ENCODE measurements at regions not wholly inside any gene's neighbourhood (a gene's known extent, or its start where the extent isn't known, plus 50 kb on each side); places are given as distances from the start of the nearest gene placed in this dataset.

DNA sequence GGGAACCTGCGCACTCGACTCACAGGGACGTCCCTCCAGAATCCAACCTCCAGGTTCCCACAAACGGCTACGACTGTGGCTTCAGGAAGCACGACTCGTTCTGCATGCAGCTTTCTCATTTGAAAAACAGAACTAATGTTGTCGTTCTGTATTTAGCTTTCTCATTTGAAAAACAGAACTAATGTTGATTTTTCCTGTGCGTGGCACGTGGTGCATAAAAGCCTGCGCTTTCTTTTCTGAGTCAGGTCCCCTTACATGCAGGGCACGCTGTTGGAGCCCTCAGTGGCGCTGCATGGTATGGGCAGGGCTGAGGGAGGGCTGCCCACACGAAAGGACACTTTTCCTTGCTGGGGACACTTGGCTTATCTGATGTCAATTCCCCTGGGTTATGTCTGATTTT is 124.3 kb downstream of the TMEM18 start:
- DNase-seq (no peak), ATAC-seq (no peak)
- Mint-ChIP-seq H3K4me1 (no peaks in the 10 kb centered on the region), H3K27ac (no peak overlapping the region), H3K27me3 (peaks cover 37% of the 10 kb centered on the region), H3K9me3 (no peaks in the 10 kb centered on the region), H3K4me3 (no peak overlapping the region)

DNA sequence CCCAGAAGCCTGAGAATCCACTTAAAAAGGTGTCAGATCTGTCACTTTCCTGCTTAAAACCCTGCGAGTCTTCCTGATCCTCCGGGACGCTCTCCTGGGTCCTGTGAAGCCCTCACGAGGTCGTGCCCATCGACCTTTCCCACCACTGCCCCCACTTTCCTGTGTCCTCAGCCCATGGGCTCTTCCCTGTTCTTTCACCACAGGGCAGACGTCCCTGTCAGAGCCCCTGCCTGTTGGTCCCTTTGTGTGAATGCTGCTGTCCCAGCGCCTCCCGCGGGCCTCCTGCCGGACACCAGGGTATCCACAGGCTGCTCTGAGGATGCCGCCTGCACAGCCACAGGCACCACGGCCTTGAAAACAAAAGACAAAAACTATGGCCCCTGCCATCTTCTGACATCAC is 125.6 kb downstream of the TMEM18 start:
- Mint-ChIP-seq H3K4me3 (no peak overlapping the region), H3K9me3 (no peaks in the 10 kb centered on the region), H3K27me3 (peaks cover 47% of the 10 kb centered on the region), H3K27ac (no peak overlapping the region), H3K4me1 (no peaks in the 10 kb centered on the region)
- no peak for ATAC-seq
- DNase-seq = no peak

DNA sequence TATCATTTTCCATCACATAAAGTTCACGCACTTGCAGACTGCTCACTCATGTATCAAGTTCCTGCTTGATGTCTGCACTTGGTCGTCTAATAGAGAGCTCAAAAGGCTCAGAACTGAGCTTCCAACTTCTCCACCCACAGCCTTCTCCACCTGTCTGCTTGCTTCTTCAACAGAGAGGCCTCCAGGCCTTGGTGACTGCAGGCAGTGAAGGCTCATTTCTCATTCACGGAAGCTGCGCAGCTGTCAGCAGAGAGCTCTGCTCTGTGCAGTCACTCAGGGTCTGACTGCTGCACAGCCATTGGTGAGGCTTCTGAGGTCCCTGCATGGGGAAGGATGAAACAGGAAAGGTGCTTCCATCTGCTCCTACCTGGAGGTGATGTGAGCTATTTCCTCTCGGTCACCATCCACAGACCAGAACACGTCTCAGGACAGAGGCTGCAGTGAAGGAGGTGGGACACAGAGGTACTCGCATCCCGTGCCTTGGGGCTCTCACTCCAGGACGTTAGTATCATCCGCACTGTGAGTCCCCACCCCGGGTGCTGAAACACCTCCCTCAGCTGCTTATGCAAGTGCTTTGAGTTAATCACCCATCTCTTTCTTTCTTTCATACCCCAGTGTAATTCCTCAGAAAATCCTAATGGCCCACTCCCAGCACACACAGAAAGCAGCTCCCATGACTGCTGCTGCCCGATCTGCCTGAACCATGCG is 126.2 kb downstream of the TMEM18 start:
- H3K27me3 Mint-ChIP-seq = peaks cover 54% of the 10 kb centered on the region
- no peak overlapping the region for H3K27ac Mint-ChIP-seq
- ATAC-seq = peak; percentile 33
- H3K4me3 Mint-ChIP-seq = no peak overlapping the region
- DNase-seq = no peak
- H3K9me3 Mint-ChIP-seq = no peaks in the 10 kb centered on the region
- no peaks in the 10 kb centered on the region for H3K4me1 Mint-ChIP-seq

DNA sequence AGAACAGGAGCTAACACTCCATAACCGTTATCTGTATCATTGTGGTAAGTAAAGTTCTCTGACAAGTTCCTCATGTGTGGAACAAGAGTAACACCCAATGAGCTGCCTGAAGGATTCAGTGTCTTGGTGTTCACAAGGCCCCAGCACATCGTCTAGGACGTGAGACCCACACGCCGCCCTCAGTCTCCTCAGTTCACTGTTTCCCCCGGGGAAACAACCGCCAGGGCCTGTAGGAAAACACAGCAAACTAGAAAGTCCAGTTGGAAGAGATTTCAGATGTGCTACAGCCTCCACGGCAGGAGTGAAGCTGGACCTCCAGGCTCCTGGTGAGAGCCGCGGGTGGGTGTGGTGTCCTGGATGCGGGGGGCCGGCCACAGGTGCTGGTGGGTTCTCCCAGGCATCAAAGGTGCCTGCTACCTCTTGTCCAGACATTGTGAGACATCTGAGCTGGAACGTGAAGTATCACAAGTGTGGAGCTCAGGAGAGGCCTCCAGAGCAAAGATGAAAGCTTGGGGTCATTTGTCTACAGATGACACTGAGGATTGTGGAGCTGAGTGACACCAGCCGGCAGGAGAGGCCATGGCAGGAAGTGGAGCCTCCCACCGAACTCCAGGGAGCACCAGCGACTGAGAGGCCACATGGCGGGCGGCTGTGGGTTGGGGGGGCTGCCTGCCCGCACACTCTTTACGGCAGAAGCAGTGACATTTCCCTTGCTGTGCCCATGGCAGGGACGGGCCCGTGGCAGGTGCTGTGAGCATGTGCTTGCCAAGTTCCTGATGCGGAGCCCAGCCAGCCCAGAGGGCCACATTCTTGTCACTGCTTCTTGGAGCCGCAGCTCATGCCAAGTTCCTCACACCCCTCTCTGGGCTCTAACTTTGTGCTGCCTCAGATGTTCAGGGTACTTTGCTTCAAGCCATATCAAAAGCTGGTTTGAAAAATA is 131.2 kb downstream of the TMEM18 start:
- Mint-ChIP-seq H3K9me3 (no peaks in the 10 kb centered on the region), H3K27me3 (peaks cover 52% of the 10 kb centered on the region), H3K4me1 (no peaks in the 10 kb centered on the region), H3K27ac (no peak overlapping the region), H3K4me3 (no peak overlapping the region)
- ATAC-seq (no peak), DNase-seq (no peak)

DNA sequence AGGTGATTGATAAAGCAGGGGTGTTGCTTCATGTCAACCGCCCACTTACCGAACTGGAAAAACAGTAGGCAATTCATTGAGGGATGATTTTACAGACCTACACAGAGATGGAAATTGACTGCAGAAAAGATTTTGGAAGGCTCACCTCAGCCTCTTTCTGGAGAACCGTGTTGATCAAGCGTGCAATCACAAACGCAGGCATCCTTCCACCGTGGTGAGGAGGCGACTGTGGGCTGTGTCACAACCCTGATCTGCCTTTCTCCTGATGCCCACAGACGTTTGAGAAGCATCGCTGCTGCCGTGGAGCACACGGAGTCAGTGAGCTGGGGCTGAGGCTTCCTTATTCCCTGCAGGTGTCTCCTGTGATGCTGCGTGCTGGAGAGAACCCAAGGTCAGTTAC is 132.0 kb downstream of the TMEM18 start:
- no peak for ATAC-seq

DNA sequence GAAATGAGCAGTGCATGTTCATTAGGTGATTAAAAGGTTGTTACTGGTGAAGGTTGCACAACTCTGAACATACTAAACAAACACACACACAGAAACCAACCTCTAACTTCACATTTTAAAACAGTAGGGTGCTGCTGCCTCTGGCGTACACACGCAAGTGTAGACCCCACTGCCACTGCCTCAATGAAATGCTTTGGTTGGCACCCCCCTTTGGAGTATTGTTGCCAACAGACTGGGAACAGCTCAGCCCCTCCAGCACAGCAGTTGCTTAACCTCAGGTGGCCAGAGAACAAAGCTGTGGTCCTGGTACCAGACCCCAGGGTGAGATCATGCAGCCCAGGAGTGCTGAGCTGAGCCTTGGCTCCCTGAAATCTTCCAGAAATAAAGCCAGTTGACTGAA is 138.6 kb downstream of the TMEM18 start:
- DNase-seq (no peak), ATAC-seq (no peak)
- Mint-ChIP-seq H3K27me3 (peaks cover 29% of the 10 kb centered on the region), H3K4me3 (no peak overlapping the region), H3K9me3 (peaks cover 0 to 8% of the 10 kb centered on the region in 2 donors), H3K27ac (no peak overlapping the region), H3K4me1 (no peaks in the 10 kb centered on the region)

More for the DNA sequence above, 132.0 kb downstream of the TMEM18 start:
- Mint-ChIP-seq H3K27ac (no peak overlapping the region), H3K4me3 (no peak overlapping the region), H3K4me1 (no peaks in the 10 kb centered on the region), H3K9me3 (no peaks in the 10 kb centered on the region), H3K27me3 (peaks cover 46% of the 10 kb centered on the region)
- DNase-seq = no peak

DNA sequence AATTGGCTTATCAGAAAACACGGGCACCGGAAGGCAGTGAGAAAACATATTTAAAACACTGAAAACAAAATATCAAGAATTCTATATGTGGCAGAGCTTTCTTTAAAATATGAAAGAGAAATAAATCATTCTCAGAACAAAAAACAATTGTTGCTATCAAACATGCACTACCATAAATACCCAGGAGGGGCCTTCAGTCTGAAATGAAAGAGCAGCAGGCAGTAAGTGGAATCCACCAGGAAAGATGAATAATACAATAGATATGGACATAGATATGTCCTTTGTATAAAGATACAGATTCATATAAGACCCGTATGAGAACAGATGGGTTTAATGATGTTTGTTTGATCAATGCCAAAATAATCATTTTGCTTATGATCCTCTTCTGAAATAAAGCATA is 142.0 kb downstream of the TMEM18 start:
- H3K9me3 Mint-ChIP-seq = peaks cover 0 to 8% of the 10 kb centered on the region in 2 donors
- peaks cover 22% of the 10 kb centered on the region for H3K27me3 Mint-ChIP-seq
- no peaks in the 10 kb centered on the region for H3K4me1 Mint-ChIP-seq
- H3K4me3 Mint-ChIP-seq = no peak overlapping the region
- DNase-seq = no peak
- no peak for ATAC-seq
- H3K27ac Mint-ChIP-seq = no peak overlapping the region

DNA sequence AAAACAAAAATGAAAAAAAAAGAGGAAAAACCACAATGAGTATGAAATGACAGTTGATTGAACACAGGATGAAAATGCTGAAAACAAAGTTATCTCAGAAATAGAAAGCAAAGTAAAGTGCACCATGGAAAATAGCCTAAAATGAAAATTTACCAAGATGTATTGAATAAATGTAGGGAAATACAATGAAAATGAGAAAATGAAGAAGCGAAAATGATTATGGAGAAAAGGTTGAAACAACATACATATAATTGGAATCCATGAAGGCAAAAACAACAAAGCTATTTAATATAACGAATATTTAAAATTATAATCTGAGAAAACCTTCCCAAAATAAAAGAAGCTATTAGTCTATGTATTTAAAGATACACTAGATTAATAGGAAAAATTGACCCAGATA is 147.4 kb downstream of the TMEM18 start:
- no peak for ATAC-seq
- no peak overlapping the region for H3K4me3 Mint-ChIP-seq
- H3K4me1 Mint-ChIP-seq = no peaks in the 10 kb centered on the region
- H3K9me3 Mint-ChIP-seq = no peaks in the 10 kb centered on the region
- no peak overlapping the region for H3K27ac Mint-ChIP-seq
- DNase-seq = no peak
- no peaks in the 10 kb centered on the region for H3K27me3 Mint-ChIP-seq

DNA sequence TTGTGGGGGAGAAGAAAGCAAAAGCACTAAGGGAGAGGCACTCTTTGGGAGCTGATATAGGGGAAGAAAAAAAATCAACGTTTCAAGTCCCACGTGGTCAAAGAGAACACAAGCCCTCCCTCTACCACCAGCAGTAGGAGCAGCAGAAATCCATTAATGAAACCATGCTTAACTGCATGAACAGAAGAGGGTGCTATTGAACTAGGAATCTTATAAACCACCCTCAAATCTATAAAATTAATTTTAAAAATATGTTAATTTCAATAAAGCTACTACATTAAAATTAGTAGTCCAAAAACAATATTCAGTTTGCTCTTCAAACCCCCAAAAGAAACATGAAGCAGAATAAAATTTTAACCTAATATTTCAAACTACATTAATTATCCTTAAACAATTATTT is 147.8 kb downstream of the TMEM18 start:
- ATAC-seq = peak; percentile 57
- DNase-seq = no peak
- Mint-ChIP-seq H3K27me3 (no peaks in the 10 kb centered on the region), H3K4me1 (no peaks in the 10 kb centered on the region), H3K4me3 (no peak overlapping the region), H3K27ac (no peak overlapping the region), H3K9me3 (no peaks in the 10 kb centered on the region)

DNA sequence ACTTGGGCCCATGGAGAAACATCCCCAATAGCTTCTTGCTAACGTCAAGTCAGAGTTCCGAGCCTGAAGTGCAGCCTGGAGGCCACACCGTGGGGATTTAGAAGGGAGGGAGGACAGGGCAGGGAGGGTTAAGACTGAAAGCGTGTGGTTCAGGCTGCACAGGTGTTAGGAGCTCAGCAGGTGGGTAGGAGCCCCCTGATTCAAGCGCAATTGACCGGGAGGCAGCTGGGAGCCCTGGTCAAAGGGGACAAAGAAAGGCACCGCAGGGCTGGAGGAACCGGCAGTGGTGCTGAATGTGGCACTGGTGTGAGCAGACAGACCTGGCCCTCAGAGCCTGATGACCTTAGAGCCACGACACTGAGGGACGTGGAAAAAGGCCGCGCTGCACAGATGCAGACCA is 149.6 kb downstream of the TMEM18 start:
- H3K27me3 Mint-ChIP-seq = peaks cover 10% of the 10 kb centered on the region
- H3K4me1 Mint-ChIP-seq = no peaks in the 10 kb centered on the region
- H3K27ac Mint-ChIP-seq = no peak overlapping the region
- no peak overlapping the region for H3K4me3 Mint-ChIP-seq
- H3K9me3 Mint-ChIP-seq = no peaks in the 10 kb centered on the region
- ATAC-seq (no peak), DNase-seq (no peak)

DNA sequence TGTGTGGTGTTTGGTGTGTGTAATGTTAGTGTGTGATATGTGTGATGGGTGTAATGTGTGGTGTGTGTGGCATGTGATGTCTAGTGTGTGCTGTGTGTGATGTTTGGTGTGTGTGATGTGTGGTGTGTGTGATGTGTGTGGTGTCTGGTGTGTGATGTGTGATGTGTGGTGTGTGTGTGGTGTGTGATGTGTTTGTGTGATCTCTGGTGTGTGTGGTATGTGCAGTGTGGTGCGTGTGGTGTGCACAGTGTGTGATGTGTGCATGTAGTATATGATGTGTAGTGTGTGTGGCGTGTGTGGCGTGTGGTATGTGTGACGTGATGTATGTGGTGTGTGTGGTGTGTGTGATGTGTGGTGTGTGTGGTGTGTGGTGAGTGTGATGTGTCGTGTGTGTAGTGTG is 150.3 kb downstream of the TMEM18 start:
- H3K4me3 Mint-ChIP-seq = no peak overlapping the region
- H3K9me3 Mint-ChIP-seq = no peaks in the 10 kb centered on the region
- DNase-seq (no peak), ATAC-seq (peak; percentile 31)
- peaks cover 11% of the 10 kb centered on the region for H3K27me3 Mint-ChIP-seq
- H3K27ac Mint-ChIP-seq = no peak overlapping the region
- no peaks in the 10 kb centered on the region for H3K4me1 Mint-ChIP-seq

DNA sequence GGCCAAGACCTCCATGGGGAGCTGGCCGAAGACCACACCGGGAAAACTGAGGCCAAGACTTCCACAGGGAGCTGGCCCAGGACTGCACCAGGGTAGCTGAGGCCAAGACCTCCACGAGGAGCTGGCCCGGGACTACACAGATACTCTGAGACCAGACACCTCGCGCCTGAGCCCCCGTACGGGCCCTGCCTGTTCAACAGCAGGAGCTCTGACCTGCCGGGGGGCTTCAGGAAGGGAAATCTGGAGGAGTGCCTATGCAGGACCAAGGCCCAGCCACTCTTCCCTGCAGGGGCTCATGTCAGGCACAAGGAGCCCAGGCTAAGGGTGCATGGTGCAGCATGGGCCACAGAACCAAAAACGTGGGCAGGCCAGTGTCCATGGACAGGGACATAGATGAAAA is 151.6 kb downstream of the TMEM18 start:
- Mint-ChIP-seq H3K4me3 (no peak overlapping the region), H3K27me3 (peaks cover 11% of the 10 kb centered on the region), H3K27ac (no peak overlapping the region), H3K9me3 (no peaks in the 10 kb centered on the region), H3K4me1 (no peaks in the 10 kb centered on the region)
- ATAC-seq (no peak), DNase-seq (no peak)

DNA sequence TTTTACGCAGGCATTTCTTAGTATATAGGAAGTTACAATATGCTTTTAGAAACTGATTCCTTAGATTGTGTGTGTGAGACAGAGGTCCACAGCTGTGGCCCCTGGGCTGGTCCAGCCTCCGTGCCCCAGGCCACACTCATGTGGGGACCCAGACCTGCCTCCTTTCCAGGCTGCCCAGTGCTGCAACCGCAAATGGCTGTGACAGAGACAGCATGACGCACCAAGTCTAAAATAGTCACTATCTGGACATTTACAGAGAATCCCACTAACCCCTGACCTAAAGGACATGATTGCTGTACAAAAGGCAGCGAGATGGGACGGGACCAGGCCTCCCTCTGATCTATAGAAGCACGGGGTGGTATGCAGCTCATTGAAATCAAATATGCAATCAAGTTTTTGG is 152.2 kb downstream of the TMEM18 start:
- Mint-ChIP-seq H3K27me3 (peaks cover 11% of the 10 kb centered on the region), H3K4me3 (no peak overlapping the region), H3K9me3 (no peaks in the 10 kb centered on the region), H3K4me1 (no peaks in the 10 kb centered on the region), H3K27ac (no peak overlapping the region)
- DNase-seq (no peak), ATAC-seq (no peak)

DNA sequence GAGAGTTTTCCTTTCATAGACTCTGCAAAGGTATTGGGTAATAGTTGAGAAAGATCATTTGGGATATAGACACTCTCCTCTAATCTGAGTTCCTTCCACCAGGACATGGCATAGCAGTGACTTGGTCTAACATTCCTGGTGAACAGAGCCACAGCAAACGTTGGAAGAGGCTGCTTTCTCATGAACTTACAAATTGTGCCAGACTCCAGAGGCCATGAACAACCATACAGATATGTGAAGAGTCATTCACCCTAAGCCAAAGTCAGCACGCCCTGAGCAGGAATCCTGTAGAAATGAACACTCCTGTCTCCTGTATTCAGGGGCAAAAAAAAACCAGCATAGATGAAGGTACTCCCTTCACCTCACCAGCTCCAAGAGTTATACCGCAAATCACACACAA is 152.8 kb downstream of the TMEM18 start:
- Mint-ChIP-seq H3K9me3 (no peaks in the 10 kb centered on the region), H3K27me3 (peaks cover 11% of the 10 kb centered on the region), H3K27ac (no peak overlapping the region), H3K4me1 (no peaks in the 10 kb centered on the region), H3K4me3 (no peak overlapping the region)
- ATAC-seq (no peak), DNase-seq (no peak)

DNA sequence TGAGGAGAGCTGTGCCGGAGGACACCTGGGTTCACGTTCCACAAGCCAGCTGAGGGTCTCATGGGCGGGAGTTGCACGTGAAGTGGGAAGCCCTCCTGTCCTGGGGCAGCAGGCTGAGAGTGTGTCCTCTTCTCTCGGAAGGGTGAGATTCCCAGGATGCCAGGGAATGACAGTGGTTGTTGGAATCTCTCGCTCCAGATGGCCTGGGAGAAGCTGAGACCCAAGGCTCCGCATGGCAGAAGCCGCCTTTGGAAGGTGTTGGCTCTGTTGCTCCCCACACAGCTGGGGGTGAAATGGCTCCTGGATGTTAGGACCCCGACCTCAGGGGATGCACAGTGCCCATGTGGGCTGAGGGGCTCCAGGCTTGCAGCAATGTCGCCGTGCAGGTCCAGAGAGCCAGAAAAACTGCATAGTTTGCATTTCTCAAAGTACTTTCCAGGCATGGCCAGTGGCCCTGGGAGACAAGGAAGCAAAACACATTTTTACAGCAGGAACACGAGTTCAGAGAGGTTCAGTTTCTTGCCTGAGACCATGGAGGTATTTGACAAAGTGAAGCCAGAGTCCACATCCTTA is 153.4 kb downstream of the TMEM18 start:
- Mint-ChIP-seq H3K4me1 (no peaks in the 10 kb centered on the region), H3K9me3 (no peaks in the 10 kb centered on the region), H3K27ac (no peak overlapping the region), H3K27me3 (peaks cover 11% of the 10 kb centered on the region), H3K4me3 (no peak overlapping the region)
- no peak for ATAC-seq
- no peak for DNase-seq

DNA sequence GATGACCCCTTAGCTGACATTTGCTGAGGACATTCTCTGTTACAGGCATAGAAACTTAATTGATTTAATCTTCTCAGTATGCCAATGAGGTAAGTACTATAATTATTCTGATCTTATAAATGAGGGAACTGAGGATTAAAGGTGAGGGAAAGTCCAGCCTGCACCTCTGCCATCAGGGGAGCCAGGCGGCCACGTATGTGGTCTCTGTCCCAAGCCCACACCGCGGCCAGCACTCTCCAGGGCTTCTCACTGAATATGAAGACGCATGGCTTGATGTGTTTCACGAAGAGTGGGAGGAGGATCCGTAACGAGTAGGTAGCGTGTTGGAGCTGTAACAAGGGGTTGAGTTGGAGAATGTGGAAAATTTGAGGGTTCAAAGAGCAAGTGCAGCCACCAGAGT is 154.4 kb downstream of the TMEM18 start:
- Mint-ChIP-seq H3K4me1 (no peaks in the 10 kb centered on the region), H3K27ac (no peak overlapping the region), H3K27me3 (peaks cover 11% of the 10 kb centered on the region), H3K9me3 (no peaks in the 10 kb centered on the region), H3K4me3 (no peak overlapping the region)
- ATAC-seq (no peak), DNase-seq (no peak)

All from stimulated activated naive CD8-positive, alpha-beta T cell treated with anti-CD3 and anti-CD28 coated beads, Interleukin-15, amount 100 ng/mL, for 72 hours (primary cell).